ENCODE measurements at regions not wholly inside any gene's neighbourhood (a gene's known extent, or its start where the extent isn't known, plus 50 kb on each side); places are given as distances from the start of the nearest gene placed in this dataset.

GRCh38 chr10:29804025-29804852 lies 169.5 kb upstream of the SVIL start:
- TF ChIP-seq CTCF (IDR thresholded peaks at IDR 0.05; ENCODE audit: extremely low read depth, missing control alignments): no peak
- no peak for DNase-seq (ENCODE audit: low spot score)

GRCh38 chr10:29802171-29802570 lies 167.4 kb upstream of the SVIL start:
- no peak for DNase-seq (ENCODE audit: low spot score)
- TF ChIP-seq CTCF (IDR thresholded peaks at IDR 0.05; ENCODE audit: extremely low read depth, missing control alignments): no peak

GRCh38 chr10:29798921-29799690 lies 164.3 kb upstream of the SVIL start:
- DNase-seq (ENCODE audit: low spot score): no peak
- TF ChIP-seq CTCF (IDR thresholded peaks at IDR 0.05; ENCODE audit: extremely low read depth, missing control alignments): no peak

GRCh38 chr10:29797616-29798015 lies 162.8 kb upstream of the SVIL start:
- no peak for TF ChIP-seq CTCF (IDR thresholded peaks at IDR 0.05; ENCODE audit: extremely low read depth, missing control alignments)
- DNase-seq (ENCODE audit: low spot score): no peak

GRCh38 chr10:29795850-29796249 lies 161.1 kb upstream of the SVIL start:
- no peak for TF ChIP-seq CTCF (IDR thresholded peaks at IDR 0.05; ENCODE audit: extremely low read depth, missing control alignments)
- DNase-seq (ENCODE audit: low spot score): no peak

GRCh38 chr10:29794776-29795611 lies 160.2 kb upstream of the SVIL start:
- no peak for DNase-seq (ENCODE audit: low spot score)
- TF ChIP-seq CTCF (IDR thresholded peaks at IDR 0.05; ENCODE audit: extremely low read depth, missing control alignments): no peak

All from GM20000 (cell line).